Activated naive CD4-positive, alpha-beta T cell (primary cell): ENCODE measurements at regions not wholly inside any gene's neighbourhood (a gene's known extent, or its start where the extent isn't known, plus 50 kb on each side); places are given as distances from the start of the nearest gene placed in this dataset.
"Not testable (repeated sequence)": the region's sequence is repeated elsewhere in the genome, so short reads cannot be mapped to it uniquely, and the experiment has no call there.

ENCODE experiments used
- DNase-seq, 4 experiments: peaks; one replicate each; lab custom pipeline; 2025; lab: John Stamatoyannopoulos, UW

- DNase-seq = no peak
These were observed 854.1 kb downstream of the TBC1D22A start for GRCh38 chr22:47616396-47617020.

GRCh38 chr22:47615051-47615450 lies 852.6 kb downstream of the TBC1D22A start:
- DNase-seq = no peak

- DNase-seq = no peak
These were observed 851.3 kb downstream of the TBC1D22A start for GRCh38 chr22:47613606-47614350.

DNA sequence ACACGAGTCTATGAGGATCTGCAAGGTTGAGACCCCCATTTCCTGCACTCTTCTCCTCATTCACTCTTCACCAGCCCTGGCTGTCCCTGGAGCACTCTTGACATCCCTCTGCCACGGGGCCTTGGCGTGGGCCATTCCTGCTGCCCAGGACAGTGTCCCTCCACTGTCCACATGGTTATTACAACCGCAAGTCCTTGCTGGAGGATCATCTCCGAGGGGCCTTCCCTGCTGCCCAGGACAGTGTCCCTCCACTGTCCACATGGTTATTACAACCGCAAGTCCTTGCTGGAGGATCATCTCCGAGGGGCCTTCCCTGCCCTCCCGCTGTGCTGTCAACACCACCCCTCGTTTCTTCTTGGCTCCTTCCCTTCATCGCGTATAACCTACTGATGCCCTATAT lies 850.7 kb downstream of the TBC1D22A start:
- DNase-seq = not testable (repeated sequence)

DNA sequence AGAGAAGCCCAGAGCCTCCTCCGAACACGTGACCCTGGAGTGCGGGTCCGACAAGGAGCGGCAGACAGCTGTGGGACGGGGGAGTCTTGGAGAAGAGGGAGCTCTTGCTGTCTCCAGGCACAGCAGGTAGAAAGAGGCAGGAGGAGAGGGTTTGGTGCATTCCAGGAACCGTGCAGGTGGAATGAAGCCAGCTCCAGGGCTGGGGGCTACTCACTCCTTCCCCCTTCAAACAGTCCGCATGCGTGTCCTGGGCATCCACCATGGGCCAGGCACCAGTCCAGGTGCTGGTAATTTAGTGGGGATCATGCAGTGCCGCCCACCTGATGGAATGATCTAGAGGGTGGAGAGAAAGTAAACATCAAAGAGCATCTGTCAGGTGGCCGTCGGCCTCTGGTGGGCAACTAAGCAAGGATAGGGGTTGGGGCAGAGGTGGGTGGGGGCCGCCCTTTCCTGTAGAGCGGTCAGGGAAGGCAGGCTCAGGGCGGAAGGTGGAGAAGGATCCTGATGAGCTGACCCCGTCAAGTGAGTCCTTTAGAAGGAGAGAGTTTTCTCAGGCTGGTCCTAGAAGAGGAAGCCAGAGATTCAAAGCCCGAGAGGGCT lies 850.0 kb downstream of the TBC1D22A start:
- DNase-seq = no peak

- DNase-seq = no peak
These were observed 848.3 kb downstream of the TBC1D22A start for GRCh38 chr22:47610764-47611163.

GRCh38 chr22:47610281-47610680 lies 847.8 kb downstream of the TBC1D22A start:
- DNase-seq = no peak

DNA sequence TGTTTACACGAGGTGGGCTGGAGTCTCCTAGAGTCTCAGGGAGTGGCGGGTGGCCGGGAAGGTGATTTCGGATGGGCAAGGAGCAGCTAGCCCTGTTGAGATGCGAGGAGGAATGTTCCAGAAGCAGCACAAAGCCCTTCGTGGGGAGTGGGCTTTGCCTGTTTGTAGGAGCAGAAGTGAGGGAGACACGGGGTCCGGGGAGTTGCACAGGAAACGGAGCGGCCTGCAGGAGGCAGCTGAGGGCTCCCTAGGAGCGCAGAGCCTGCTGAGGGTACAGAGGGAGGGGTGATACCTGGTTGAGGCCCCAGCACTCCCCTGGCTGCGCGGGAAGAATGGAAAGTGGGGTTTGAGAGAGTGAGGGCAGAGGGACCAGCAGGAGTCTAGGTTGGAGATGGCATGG lies 847.2 kb downstream of the TBC1D22A start:
- no peak for DNase-seq

DNA sequence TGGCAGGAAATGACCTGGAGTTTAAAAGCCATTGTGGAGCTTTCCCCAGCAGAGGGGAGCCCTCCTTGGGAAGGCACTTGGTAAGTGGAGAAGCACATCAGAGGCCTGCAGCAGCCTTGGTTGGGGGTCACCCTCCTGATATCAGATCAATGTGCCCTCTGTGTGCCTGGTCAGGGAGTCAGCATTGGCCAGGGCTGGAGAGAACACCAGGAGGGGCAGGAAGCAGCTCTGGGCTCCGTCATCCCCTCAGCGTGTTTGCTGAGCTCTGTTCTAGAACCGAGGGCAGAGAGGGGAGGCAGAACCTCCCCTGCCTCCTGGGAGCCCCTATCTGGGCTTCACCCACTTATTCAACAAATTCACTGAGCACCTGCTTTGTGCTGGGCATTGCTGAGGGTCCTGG lies 846.0 kb downstream of the TBC1D22A start:
- no peak for DNase-seq

- no peak for DNase-seq
These were observed 845.0 kb downstream of the TBC1D22A start for GRCh38 chr22:47607486-47607885.

DNA sequence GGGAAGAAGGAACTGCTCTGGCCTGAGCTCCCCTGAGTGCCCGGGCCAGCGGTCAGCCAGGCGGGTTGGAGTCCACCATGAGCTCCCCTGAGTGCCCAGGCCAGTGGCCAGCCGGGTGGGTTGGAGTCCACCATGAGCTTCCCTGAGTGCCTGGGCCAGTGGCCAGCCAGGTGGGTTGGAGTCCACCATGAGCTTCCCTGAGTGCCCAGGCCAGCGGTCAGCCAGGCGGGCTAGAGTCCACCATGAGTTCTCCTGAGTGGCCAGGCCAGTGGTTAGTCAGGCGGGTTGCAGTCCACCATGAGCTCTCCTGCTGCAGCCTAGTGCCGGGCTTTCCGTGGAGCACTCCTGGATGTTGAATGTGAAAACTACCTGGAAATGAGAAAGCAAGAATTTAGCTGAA lies 844.0 kb downstream of the TBC1D22A start:
- no peak for DNase-seq

GRCh38 chr22:47605886-47606285 lies 843.4 kb downstream of the TBC1D22A start:
- DNase-seq = no peak

DNA sequence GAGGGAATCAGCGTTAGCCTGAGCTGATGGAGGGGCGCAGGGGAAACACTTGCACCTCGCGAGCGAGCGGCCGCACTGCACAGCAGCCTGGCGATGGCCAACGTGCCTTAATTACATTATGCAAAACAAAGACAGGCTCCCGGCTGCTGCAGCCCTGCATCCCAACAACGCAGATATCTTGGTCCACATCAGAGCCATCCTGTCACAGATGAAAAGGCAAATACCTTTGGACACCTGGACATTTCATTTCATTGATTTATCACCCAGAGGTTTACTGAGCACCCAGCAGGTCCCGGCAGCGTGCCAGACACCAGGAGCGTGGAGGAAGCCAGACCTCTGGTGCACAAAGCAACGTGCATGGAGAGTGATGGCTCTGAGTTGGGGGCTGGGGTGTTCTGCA lies 843.0 kb downstream of the TBC1D22A start:
- no peak for DNase-seq

GRCh38 chr22:47604563-47604962 lies 842.1 kb downstream of the TBC1D22A start:
- DNase-seq = no peak

- DNase-seq = no peak
These were observed 840.3 kb downstream of the TBC1D22A start for GRCh38 chr22:47602732-47603131.

DNA sequence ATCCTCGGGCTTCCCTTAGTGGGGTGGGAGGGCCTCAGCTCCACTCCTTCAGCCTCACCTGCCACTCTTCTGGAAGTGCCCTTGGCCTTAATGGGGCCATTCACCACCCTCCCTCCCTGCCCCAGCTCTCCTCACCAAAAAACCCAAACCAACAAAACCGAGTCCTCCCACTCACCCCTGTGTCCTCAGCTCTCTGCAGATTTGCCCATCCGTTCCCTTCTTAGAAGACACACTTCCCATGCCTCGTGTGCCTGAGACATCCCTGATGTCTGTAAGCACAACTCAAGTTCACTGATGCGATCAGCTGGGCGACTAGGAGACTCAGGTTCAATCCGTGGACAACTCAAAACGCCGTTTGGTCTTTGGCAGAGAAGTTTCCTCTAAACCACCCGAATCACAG lies 839.2 kb downstream of the TBC1D22A start:
- no peak for DNase-seq

- no peak for DNase-seq
These were observed 838.6 kb downstream of the TBC1D22A start for GRCh38 chr22:47600791-47601625.

DNA sequence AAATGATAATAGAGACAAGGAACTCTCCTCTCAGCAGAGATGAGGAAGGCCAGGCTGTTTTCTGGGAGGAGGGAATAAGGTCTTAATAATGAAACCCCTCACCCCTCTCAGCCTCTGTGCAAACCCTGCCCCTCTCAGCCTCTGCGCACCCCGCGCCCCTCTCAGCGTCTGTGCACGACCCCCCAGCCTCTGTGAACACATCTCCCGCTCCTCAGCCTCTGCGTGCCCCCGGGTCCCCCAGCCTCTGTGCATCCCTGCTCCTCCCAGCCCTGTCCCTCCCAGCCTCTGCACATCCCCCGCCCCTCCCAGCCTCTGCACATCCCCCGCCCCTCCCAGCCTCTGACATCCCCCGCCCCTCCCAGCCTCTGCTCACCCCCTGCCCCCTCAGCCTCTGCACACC lies 837.8 kb downstream of the TBC1D22A start:
- no peak for DNase-seq

- no peak for DNase-seq
These were observed 837.3 kb downstream of the TBC1D22A start for GRCh38 chr22:47599753-47600152.

DNA sequence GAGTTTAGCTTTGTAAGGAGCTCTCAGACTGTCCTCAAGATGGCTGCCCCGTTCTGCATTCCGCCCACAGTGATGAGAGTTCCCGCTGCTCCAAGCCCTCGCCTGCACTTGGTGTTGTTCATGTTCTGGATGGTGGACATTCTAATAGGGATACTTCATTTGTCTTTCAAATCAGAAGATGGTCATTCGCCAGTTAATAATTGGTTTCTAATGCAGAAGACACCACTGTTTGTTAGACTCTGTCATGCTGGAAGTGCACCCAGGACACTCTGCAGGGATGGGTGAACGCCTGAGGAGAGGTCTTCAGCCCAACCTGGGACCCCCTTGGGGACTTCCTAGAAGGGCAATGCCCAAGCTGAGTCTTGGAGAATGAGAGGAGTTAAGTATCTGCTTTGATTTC lies 836.4 kb downstream of the TBC1D22A start:
- no peak for DNase-seq

DNA sequence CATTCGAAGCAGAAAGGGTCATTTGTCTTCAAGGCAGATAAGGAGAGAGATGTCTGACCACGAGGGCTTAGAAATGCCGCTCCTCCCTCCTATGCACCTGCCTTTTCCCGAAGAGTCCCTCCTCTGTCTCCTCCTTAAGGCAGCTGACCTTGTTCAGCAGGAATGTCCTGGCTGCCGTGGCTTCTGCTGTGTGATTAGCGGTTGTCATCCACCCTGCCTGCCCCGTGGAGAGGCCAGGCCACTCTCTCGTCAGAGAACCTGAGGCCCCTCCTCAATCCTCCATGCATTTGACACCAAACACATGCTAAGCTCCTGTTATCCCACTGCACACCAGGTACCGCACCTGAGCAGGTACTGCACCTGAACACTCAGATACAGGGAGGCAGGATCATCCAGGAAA lies 834.6 kb downstream of the TBC1D22A start:
- no peak for DNase-seq

DNA sequence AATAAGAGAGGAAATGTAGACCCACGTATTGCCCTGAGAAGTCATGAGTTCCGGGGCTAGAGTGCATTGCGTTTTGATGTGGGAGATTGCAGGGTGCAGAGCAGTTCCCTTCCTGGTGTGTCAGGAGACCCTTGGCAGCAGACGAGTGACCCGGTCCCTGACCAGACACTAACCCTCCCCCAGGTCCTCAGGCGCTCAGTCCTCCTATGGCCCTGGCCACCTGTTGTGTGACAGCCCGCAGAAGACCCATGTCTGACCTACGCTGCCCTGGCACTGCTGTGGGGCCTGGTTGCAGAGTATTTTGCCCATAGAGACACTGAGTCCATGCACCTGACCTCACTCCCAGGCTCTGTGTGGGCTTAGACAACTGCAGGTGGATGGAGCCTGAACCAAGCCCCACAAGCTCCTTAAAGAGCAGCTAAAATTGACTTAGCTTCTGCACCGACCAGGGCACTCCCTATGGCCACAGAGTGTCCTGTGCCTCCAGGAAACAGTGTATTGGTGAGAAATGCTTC lies 833.8 kb downstream of the TBC1D22A start:
- no peak for DNase-seq
